C4-2B (cell line): ENCODE measurements at regions not wholly inside any gene's neighbourhood (a gene's known extent, or its start where the extent isn't known, plus 50 kb on each side); places are given as distances from the start of the nearest gene placed in this dataset.

Experiments
- H3K27ac ChIP-seq: fragments of 450-650 bp; 2 replicates; pipeline ENCODE4 v1.5.1; 2017
- CTCF ChIP-seq: fragments of 450-650 bp; conservative IDR thresholded peaks from 2 replicates; pipeline ENCODE4 v1.5.1; 2017; ENCODE audit warnings: mild to moderate bottlenecking
- ZFX ChIP-seq: fragments of 450-650 bp; IDR thresholded peaks from 2 replicates; pipeline ENCODE4 v1.6.1; 2017

DNA sequence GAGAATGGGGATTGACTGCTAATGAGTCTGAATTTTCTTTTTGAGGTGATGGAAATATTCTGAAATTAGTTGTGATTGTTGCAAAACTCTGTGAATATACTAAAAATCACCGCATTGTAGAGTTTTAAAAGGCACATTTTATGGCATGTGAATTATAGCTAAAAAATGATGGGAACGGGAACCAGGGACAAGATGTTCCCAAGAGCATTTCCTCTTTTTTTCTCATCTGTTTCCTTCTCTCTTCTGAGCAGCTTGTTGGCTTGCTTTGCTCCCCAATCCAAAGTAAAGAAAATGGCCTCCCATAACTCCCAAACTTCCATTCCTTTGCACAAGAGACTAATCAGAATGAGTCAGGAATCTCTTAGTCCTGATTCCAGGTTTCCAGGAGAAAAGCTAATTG is 459.2 kb downstream of the TSHZ3 start:
- no peak overlapping the region for H3K27ac ChIP-seq
- TF ChIP-seq ZFX (no peak), CTCF (no peak)

DNA sequence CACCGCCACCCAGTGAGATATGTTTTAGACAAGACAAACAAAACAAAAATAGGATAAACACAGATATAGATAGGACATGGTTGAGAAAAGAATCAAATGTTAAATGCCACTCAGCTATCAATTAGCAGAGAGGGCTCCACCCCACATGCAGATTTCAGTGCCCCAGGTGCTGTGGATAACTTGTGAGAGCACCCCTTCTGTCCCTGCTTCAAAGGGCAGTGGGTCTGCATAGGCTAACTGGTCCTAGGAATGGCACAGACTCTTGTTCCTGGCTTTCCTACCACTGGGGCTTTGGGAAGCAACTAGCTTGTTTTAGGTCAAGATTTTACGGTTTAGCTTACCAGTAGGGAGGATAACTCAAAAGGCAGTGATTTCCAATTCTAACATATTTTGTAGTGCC is 460.3 kb downstream of the TSHZ3 start:
- H3K27ac ChIP-seq = no peak overlapping the region
- TF ChIP-seq CTCF (no peak), ZFX (no peak)

- H3K27ac ChIP-seq = no peak overlapping the region
- TF ChIP-seq CTCF (no peak), ZFX (no peak; the same call in 1 of the 2 replicates)
Measured at GRCh38 chr19:30887042-30887441, 462.2 kb downstream of the TSHZ3 start.

DNA sequence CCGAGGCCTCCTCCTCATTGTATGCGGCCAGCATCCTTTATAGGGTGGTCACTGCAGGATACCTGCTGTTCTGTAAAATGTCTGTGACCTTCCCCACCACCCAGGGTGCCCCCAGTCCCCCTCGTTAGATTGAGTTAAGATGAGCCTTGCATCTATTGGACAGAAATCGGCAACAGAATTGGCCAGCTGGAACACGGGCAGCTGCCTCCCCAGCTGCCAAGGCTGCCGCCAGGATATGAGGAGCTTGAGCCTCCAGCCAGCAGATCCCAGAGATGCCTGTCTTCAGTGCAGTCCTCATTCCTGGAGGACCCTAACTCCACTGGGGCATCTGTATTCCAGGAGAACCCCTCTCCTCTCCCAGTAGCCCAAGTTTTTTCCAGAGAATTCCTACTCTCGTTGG is 463.0 kb downstream of the TSHZ3 start:
- no peak overlapping the region for H3K27ac ChIP-seq
- TF ChIP-seq ZFX (no peak), CTCF (no peak)

DNA sequence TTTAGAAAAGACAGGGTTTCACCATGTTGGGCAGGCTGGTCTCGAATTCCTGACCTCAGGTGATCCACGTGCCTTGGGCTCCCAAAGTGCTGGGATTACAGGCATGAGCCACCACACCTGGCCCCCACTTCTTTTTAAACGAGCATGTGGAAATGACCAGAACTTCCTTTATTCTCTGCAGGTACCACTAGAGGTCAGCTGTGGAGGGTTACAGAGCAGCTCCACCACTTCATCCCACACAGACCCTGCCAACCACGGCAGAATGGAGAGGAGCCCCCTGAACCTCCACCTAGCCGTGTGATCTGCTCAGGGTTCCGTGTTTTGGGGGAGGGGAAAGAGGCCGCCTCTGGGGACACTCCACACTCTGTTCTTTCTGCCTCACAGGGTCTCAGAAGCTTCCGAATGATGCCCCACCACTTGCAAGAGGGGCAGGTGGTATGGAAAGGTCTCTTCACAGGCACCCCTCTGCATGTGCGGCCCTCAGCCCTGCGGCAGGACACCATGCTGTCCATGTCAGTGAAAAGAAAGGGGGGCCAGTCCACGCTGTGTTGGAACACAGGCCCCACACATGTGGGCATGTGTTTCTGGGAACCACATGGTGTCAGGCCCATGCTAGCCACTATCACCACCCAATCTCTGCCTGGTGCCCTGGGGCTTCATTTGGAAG is 465.0 kb downstream of the TSHZ3 start:
- TF ChIP-seq ZFX (no peak), CTCF (no peak; the same call in none of the 2 replicates)
- no peak overlapping the region for H3K27ac ChIP-seq

GRCh38 chr19:30883071-30883470 is 466.2 kb downstream of the TSHZ3 start:
- no peak for TF ChIP-seq ZFX
- TF ChIP-seq CTCF = no peak
- H3K27ac ChIP-seq = no peak overlapping the region

- no peak overlapping the region for H3K27ac ChIP-seq
- no peak for TF ChIP-seq ZFX
- peak; percentile 15 for TF ChIP-seq CTCF
Measured at GRCh38 chr19:30882411-30883005, 466.7 kb downstream of the TSHZ3 start.
